ENCODE measurements at regions not wholly inside any gene's neighbourhood (a gene's known extent, or its start where the extent isn't known, plus 50 kb on each side); places are given as distances from the start of the nearest gene placed in this dataset.

GRCh38 chr6:147874322-147874721 lies 365.8 kb downstream of the SAMD5 start:
- DNase-seq, result no peak
- WGBS, 2 donors, result 82 to 90% methylated on average over 6 of the region's 6 CpGs

GRCh38 chr6:147879031-147879580 lies 370.6 kb downstream of the SAMD5 start:
- Histone ChIP-seq H3K27me3 (peaks cover 0 to 3% (median 0%) of the 10 kb centered on the region in 7 donors), H3K36me3 (no peaks in the 10 kb centered on the region), H3K27ac (no peak overlapping the region), H3K4me1 (no peaks in the 10 kb centered on the region), H3K9me3 (no peaks in the 10 kb centered on the region), H3K4me3 (no peak overlapping the region)
- no peak for DNase-seq
- no peak for TF ChIP-seq CTCF (IDR thresholded peaks at IDR 0.05)
- intact Hi-C loops (cut with DNase I), result no loop called here
- ATAC-seq, result no peak
- 88 to 92% methylated on average over 9 of the region's 9 CpGs for WGBS, 2 donors

More at GRCh38 chr6:147874322-147874721, 365.8 kb downstream of the SAMD5 start:
- ATAC-seq, result no peak
- no peak overlapping the region for H3K27ac ChIP-seq
- intact Hi-C loops (cut with DNase I), result no loop called here
- no peaks in the 10 kb centered on the region for H3K4me1 ChIP-seq
- no peak for TF ChIP-seq CTCF (IDR thresholded peaks at IDR 0.05)
- H3K27me3 ChIP-seq, result peaks cover 0 to 3% (median 0%) of the 10 kb centered on the region in 7 donors
- H3K9me3 ChIP-seq, result no peaks in the 10 kb centered on the region
- H3K36me3 ChIP-seq, result no peaks in the 10 kb centered on the region
- no peak overlapping the region for H3K4me3 ChIP-seq

- Histone ChIP-seq H3K4me1 (no peaks in the 10 kb centered on the region), H3K4me3 (no peak overlapping the region), H3K36me3 (no peaks in the 10 kb centered on the region), H3K27ac (no peak overlapping the region), H3K9me3 (peaks cover 0 to 1% (median 0%) of the 10 kb centered on the region in 11 donors), H3K27me3 (peaks cover 0 to 3% (median 0%) of the 10 kb centered on the region in 7 donors)
- DNase-seq (no peak), ATAC-seq (no peak)
- intact Hi-C loops (cut with DNase I), result no loop called here
- WGBS, 2 donors, result 80 to 82% methylated on average over 6 of the region's 6 CpGs
- no peak for TF ChIP-seq CTCF (IDR thresholded peaks at IDR 0.05)
These were observed 372.9 kb downstream of the SAMD5 start for GRCh38 chr6:147881432-147881831.

- DNase-seq (no peak), ATAC-seq (no peak)
- no peaks in the 10 kb centered on the region for H3K4me1 ChIP-seq
- intact Hi-C loops (cut with DNase I), result no loop called here
- H3K27ac ChIP-seq, result no peak overlapping the region
- whole genome bisulfite sequencing, 2 donors, result 80 to 82% methylated on average over 2 of the region's 2 CpGs
- no peaks in the 10 kb centered on the region for H3K27me3 ChIP-seq
- no peak overlapping the region for H3K4me3 ChIP-seq
- H3K9me3 ChIP-seq, result peaks cover 0 to 20% (median 3%) of the 10 kb centered on the region in 11 donors
- no peak for TF ChIP-seq CTCF (IDR thresholded peaks at IDR 0.05)
- H3K36me3 ChIP-seq, result no peaks in the 10 kb centered on the region
These were observed 379.9 kb downstream of the SAMD5 start for GRCh38 chr6:147888374-147888773.

Data from heart right ventricle (tissue), 16 donors.